ENCODE measurements at regions not wholly inside any gene's neighbourhood (a gene's known extent, or its start where the extent isn't known, plus 50 kb on each side); places are given as distances from the start of the nearest gene placed in this dataset.
"Not testable (repeated sequence)": the region's sequence is repeated elsewhere in the genome, so short reads cannot be mapped to it uniquely, and the experiment has no call there.

- no peak for DNase-seq (ENCODE audit: low read depth, low spot score)
These were observed 66.9 kb downstream of the FOXL3 start for GRCh38 chr7:356691-357462.

GRCh38 chr7:357531-358209 is 67.7 kb downstream of the FOXL3 start:
- no peak for DNase-seq (ENCODE audit: low read depth, low spot score)

- no peak for DNase-seq (ENCODE audit: low read depth, low spot score)
These were observed 68.4 kb downstream of the FOXL3 start for GRCh38 chr7:358352-358751.

DNA sequence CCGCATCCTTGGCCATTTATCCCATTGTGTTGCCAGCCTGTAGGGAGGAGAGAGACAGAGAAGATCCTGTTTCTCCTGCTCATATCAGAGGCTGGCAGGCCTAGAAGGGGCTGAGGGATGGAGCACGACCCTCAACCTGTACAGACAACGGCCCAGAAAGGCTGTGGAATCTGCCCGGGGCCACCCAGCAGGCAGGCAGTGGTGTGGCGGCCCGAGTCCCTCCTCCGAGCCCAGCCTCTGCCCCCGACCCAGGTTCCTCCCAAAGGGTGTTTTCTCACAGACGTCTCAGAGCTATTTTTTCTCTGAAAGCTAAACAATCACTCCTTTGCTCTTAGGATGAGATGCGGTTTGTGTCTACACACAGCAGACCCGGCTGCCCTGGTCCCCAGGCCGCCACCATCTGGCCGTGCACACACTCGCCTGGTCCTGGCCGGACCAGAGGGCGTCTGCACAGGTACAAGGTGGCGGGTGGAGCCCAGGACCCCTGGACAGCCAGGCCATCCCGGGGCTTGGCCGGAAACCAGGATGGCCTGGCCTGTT is 69.3 kb downstream of the FOXL3 start:
- no peak for DNase-seq (ENCODE audit: low read depth, low spot score)

DNA sequence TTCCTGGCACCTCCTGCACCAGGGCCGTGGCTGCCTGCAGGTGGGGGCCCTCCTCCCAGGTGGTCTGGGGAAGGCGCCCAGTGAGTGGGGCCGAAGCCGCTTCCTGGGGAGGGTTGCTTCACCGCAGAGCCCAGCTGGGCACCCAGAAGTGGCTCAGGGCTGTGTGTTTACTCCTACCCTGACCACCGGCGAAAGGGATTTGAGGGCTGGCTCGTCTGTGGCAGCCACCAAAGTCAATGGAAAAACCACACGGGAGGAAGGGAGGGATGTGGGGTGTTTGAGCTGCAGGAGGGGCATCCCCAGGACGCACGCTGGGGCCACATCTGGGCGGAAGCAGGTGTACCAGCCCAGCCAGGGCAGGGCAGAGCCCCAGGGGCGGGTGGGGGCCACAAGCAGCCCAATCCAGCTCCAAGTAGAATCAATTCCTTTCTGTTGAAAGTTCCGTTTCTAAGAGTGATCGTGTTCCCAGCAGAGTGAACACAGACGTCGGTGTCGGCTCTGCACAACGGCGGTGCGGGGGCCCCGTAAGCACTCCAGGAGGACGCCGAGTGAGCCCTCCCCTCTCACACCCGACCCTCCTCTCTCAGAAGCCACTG is 69.9 kb downstream of the FOXL3 start:
- DNase-seq (ENCODE audit: low read depth, low spot score) = no peak

DNA sequence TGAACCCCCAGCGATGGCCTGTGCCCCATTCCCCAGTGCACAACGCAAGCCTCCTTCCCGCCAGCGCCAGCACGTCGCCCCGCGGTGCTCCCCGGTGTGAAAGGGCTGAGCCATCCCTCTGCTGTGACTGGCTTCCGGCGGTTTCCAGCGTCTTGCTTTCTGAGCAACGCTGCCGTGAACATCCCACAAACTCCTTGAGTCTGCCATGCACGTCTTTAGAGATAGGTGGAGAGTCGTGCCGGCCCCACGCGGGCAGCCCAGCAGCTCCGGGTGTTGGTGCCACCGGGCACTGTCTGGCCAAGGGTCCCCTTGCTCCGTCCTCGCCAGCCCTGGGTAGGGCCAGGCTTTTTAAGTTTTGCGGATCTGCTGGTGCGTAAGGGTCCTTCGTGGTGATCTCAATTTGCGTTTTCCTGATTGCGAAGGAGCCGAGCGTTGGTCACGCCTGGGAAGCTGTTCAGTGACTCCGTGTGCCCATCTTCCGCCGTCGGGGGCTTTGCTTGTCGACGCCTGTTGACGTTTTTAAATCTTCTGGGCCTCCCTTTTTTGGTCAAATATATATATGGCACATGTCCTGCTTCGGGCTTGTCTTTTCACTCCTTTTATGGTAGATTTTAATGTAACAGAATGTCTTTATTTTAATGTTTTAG is 70.6 kb downstream of the FOXL3 start:
- DNase-seq (ENCODE audit: low read depth, low spot score) = no peak

DNA sequence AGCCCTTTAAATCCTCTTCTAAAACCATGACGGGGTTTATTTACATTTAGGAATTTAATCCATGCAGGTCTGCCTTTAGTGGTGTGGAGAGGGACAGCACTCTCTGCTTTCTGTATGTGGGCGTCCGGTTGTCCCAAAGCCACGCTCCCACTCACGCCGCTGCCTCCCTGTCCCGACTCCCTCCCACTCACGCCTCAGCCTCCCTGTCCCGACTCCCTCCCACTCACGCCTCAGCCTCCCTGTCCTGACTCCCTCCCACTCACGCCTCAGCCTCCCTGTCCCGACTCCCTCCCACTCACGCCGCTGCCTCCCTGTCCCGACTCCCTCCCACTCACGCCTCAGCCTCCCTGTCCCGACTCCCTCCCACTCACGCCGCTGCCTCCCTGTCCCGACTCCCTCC is 71.2 kb downstream of the FOXL3 start:
- not testable (repeated sequence) for DNase-seq (ENCODE audit: low read depth, low spot score)

DNA sequence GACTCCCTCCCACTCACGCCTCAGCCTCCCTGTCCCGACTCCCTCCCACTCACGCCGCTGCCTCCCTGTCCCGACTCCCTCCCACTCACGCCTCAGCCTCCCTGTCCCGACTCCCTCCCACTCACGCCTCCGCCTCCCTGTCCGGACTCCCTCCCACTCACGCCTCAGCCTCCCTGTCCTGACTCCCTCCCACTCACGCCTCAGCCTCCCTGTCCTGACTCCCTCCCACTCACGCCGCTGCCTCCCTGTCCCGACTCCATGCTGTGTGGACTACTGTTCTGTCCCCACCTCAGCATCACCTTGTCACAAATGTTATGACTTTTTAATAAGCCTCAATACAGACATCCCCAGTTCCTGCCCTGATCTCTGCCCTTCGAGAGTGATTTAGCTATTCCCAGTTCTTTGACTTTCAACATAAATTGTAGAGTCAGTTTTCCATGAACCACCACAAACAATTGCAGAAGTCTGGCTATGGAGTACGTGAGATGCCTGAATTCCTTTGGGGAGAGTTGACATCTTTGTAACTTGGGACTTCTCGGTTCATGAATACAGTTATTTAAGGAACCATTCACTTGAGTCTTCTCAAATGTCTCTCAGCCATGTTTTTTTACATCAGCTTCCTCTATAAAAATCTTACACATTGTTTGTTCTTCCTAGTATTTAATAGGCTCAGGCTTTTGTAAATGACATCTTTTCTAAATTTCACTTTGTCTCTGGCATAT is 71.9 kb downstream of the FOXL3 start:
- no peak for DNase-seq (ENCODE audit: low read depth, low spot score)

GRCh38 chr7:362402-363096 is 72.6 kb downstream of the FOXL3 start:
- no peak for DNase-seq (ENCODE audit: low read depth, low spot score)

- no peak for DNase-seq (ENCODE audit: low read depth, low spot score)
These were observed 73.7 kb downstream of the FOXL3 start for GRCh38 chr7:363626-364025.

DNA sequence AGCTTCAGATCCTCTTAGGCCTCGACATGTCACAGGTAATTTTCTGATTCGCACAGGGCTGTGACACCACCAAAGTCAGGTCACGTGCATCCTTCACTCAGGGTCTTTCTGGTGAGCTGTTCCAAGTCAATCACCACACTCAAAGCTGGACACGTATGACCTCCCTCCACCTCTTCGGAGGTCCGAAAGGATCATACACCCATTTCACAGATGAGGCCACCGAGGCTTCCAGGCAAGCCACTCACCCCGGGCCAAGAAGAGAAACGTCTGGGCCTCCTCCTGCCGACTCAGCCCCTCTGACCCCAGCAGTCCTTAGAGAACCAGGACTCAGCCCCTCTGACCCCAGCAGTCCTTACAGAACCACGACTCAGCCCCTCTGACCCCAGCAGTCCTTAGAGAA is 74.6 kb downstream of the FOXL3 start:
- DNase-seq (ENCODE audit: low read depth, low spot score) = no peak

GRCh38 chr7:365593-365992 is 75.6 kb downstream of the FOXL3 start:
- DNase-seq (ENCODE audit: low read depth, low spot score) = no peak

GRCh38 chr7:366161-366803 is 76.3 kb downstream of the FOXL3 start:
- DNase-seq (ENCODE audit: low read depth, low spot score) = no peak

GRCh38 chr7:367351-367901 is 77.5 kb downstream of the FOXL3 start:
- no peak for DNase-seq (ENCODE audit: low read depth, low spot score)

- DNase-seq (ENCODE audit: low read depth, low spot score) = no peak
These were observed 78.9 kb downstream of the FOXL3 start for GRCh38 chr7:368651-369475.

DNA sequence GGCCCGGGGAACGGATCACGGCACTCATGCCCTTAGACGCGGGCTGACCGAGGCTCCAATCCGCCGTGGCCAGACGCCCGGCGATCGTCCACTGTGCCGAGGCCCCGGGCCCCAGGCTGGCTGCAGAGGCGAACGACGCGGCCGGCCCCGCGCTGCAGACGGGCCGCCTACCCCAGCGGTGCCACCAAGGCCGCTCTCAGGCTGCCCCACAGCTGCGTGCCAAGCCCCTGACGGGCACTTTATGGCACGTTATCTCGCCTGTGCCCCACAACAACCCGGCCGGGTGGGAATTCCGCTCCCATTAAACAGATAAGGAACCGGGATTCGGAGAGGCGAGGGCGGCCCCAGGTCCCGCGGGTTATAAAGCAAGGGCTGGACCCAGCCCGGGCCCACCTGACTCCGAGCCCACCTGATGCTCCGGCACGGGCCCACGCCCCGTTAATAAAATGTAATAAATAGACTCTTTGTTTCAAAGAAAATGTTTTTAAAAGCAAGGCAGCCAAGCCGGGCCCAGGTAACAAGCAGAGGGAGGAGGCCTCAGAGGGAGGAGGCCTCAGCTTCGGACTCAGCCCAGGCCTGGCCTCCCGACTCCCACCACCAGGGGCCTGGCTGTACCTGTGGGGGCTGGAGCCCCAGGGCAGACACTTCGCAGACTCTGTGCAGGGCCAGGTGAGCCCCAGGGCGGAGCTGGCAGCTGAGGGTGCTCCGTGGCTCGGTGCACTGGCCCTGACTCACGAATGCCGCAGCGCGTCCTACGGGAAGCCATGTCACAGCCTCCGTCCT is 79.7 kb downstream of the FOXL3 start:
- no peak for DNase-seq (ENCODE audit: low read depth, low spot score)

GRCh38 chr7:370259-370625 is 80.3 kb downstream of the FOXL3 start:
- no peak for DNase-seq (ENCODE audit: low read depth, low spot score)

- no peak for DNase-seq (ENCODE audit: low read depth, low spot score)
These were observed 80.8 kb downstream of the FOXL3 start for GRCh38 chr7:370775-371118.
